ENCODE measurements at regions not wholly inside any gene's neighbourhood (a gene's known extent, or its start where the extent isn't known, plus 50 kb on each side); places are given as distances from the start of the nearest gene placed in this dataset.

- Mint-ChIP-seq H3K27ac (no peak overlapping the region), H3K27me3 (ENCODE audit: low read depth, poor library complexity) (no peaks in the 10 kb centered on the region), H3K4me3 (no peak overlapping the region), H3K4me1 (no peaks in the 10 kb centered on the region), H3K9me3 (peaks cover 10% of the 10 kb centered on the region), H3K36me3 (ENCODE audit: low read depth) (peaks cover 4% of the 10 kb centered on the region)
- no peak for DNase-seq
- TF ChIP-seq, protein P1, sequence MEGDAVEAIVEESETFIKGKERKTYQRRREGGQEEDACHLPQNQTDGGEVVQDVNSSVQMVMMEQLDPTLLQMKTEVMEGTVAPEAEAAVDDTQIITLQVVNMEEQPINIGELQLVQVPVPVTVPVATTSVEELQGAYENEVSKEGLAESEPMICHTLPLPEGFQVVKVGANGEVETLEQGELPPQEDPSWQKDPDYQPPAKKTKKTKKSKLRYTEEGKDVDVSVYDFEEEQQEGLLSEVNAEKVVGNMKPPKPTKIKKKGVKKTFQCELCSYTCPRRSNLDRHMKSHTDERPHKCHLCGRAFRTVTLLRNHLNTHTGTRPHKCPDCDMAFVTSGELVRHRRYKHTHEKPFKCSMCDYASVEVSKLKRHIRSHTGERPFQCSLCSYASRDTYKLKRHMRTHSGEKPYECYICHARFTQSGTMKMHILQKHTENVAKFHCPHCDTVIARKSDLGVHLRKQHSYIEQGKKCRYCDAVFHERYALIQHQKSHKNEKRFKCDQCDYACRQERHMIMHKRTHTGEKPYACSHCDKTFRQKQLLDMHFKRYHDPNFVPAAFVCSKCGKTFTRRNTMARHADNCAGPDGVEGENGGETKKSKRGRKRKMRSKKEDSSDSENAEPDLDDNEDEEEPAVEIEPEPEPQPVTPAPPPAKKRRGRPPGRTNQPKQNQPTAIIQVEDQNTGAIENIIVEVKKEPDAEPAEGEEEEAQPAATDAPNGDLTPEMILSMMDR (IDR thresholded peaks at IDR 0.05): no peak
Observed at GRCh38 chr9:15361737-15362136, 54.7 kb upstream of the TTC39B start.

- Mint-ChIP-seq H3K27ac (no peak overlapping the region), H3K4me3 (no peak overlapping the region), H3K27me3 (ENCODE audit: low read depth, poor library complexity) (peaks cover 5% of the 10 kb centered on the region), H3K9me3 (peaks cover 22% of the 10 kb centered on the region), H3K4me1 (peaks cover 23% of the 10 kb centered on the region), H3K36me3 (ENCODE audit: low read depth) (peaks cover 9% of the 10 kb centered on the region)
- TF ChIP-seq, protein P1 (IDR thresholded peaks at IDR 0.05): no peak
- DNase-seq: no peak
Observed at GRCh38 chr9:15357050-15357653, 50.1 kb upstream of the TTC39B start.

Measured in nephron progenitor cell (in vitro differentiated cells).